NCI-H2107 treated with DMSO at 0.1 percent for 48 hours (cell line): ENCODE measurements at regions not wholly inside any gene's neighbourhood (a gene's known extent, or its start where the extent isn't known, plus 50 kb on each side); places are given as distances from the start of the nearest gene placed in this dataset.

Experiments
- DNase-seq: peaks from one replicate; lab custom pipeline; 2025; ENCODE audit not compliant: unreplicated experiment; lab: John Stamatoyannopoulos, UW

DNA sequence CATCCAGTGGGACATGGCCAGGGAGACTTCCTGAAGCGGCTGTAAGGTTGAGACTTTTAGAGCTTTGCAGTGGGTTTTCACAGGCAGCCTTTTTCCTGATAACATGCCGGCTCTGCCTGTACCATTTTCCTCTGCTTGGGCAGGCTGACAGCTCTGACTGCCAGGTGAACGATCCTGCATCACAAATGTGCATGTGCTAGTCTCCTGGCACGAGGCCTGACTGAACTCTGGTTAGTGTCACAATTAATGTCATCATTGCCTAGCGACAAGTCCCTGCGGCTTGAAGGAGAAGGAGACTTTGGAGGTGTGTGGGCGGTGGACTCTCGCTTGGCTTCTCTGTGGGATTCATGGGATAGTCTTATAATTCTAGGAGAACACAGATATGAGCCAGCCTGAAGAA is 783.6 kb upstream of the TSPY4 start:
- no peak for DNase-seq

DNA sequence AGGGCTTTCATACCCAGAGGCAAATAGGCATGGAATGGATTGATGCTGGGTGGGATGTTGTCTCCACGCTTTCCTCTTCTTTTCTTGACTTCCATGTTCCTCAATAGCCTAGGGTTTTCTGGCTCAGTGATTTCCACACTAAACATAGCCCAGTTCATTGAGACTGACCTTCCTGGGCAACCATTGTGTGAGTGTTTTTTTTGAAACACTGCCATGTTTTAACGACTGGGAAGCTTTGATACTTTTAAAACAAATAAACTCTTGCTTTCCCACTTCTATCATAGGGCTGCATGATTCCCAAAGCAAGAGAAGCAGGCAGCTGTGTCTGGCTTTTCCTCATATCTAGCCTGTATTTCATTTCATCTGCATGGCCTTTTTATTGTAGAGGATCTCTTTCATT is 775.9 kb upstream of the TSPY4 start:
- no peak for DNase-seq

DNA sequence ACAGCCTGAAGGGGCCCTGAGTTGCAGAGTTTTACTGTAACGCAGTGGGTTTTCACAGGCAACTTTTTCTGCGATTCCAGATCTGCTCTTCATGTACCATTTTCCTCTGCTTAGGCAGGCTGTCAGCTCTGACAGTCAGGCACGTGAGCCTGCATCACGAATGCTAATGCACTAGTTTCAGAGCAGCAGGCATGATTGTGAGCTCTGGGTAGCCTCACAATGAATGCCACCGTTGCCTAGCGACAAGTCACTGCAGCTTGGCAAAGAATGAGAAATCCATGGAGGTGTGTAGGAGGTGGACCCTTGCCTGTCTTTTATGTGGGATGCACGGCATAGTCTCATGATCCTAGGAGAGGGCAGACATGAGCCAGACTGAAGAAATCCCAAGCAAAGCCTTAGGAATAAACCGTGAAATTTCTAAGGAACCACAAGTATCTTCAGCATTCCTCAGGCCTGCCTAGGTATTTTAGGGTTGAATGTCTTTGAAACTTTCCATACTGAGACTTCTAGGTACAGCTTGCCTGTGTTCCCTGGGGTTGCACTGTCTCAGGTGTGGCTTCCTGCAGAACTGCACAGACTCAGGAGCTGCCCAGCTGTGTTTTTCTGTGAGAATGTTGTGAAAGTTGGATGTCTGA is 774.7 kb upstream of the TSPY4 start:
- DNase-seq: no peak

- no peak for DNase-seq
These were observed 772.8 kb upstream of the TSPY4 start for GRCh38 chrY:8564421-8564820.

GRCh38 chrY:8566198-8566597 is 771.1 kb upstream of the TSPY4 start:
- no peak for DNase-seq

DNA sequence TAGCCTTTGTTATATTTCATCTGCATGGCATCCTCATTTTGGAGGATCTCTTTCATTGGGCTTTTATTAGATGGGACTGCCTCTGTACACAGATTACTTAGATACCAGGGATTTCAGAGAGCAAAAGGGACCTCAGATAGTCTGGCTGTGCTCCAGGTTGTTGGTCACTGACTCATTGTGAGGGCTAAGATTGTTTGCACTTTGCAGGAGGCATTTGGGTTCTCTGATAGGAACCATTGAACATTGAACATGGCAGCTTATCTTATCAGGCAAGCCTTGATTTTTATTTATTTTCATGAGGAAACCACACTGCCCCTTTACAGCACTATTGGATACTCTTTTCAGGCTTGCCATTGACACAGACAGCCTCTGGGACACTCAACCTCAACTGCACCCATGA is 766.9 kb upstream of the TSPY4 start:
- no peak for DNase-seq

GRCh38 chrY:8572916-8573315 is 764.3 kb upstream of the TSPY4 start:
- no peak for DNase-seq

- no peak for DNase-seq
These were observed 754.9 kb upstream of the TSPY4 start for GRCh38 chrY:8582277-8582850.

- no peak for DNase-seq
These were observed 754.1 kb upstream of the TSPY4 start for GRCh38 chrY:8583191-8583590.

DNA sequence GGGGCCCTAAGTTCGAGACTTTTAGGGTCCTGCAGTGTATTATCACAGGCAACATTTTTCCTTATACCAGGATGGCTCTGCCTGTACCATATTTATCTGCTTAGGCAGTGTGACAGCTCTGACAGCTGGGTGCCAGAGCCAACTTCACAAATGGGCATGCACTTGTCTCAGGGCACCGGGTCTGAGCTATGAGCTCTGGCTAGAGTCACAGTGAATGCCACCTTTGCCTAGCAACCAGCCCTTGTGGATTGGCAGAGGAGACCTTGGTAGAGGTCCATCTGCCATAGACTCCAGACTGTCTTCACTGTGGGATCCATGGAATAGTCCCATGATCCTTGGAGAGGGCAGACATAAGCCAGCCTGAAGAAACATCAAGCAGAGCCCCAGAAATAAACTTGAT is 746.6 kb upstream of the TSPY4 start:
- DNase-seq: no peak

GRCh38 chrY:8591821-8592516 is 745.3 kb upstream of the TSPY4 start:
- no peak for DNase-seq

DNA sequence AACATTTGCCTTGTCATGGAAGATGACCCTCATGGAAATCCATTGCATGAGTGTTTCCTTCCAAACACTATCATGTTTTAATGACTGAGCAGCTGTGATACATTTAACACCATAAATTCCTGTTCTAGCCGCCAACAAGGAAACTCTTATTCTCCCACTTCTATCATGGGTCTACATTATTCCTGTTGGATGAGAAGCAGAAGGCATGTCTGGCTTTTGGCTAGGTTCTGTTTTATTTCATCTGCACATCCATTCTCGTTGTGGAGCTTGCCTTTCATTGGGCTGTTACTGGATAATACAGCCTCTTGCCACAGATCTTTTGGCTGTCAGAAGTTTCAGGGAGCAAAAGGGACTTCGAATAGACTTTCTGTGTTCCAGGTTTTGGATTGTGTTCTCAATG is 742.6 kb upstream of the TSPY4 start:
- no peak for DNase-seq

DNA sequence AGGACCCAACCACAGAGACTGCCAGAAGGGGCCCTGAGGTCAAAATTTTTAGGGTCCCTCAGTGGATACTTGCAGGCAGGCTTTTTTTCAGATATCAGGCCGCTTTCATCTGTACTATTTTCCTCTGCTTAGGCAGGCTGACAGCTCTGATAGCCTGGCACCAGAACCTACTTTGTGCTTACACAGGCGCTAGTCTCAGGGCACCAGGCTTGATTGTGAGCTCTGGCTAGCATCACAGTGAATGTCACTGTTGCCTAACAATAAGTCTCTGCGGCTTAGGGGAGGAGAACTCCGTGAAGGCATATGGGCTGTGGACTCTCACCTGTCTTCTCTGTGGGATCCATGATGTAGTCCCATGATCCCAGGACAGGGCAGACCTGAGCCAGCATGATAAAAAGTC is 738.1 kb upstream of the TSPY4 start:
- no peak for DNase-seq

GRCh38 chrY:8610620-8611019 is 726.6 kb upstream of the TSPY4 start:
- DNase-seq: no peak

DNA sequence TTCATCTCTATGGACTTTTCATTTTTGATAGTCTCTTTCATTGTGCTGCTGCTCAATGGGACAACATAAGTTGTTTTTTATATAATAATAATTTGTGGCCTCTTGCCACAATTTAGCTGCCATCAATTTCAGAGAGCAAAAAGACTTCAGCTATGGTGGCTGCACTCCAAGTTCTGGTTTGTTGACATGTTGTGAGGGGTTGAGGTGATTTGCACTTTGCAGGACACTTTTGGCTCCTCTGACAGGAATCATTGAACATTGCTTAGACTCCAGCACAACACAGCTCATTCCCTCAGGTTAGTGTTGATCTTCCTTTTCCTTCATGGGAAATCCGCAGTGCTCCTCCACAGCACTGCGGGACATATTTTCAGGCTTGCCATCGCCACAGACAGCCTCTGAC is 725.4 kb upstream of the TSPY4 start:
- DNase-seq: no peak

- no peak for DNase-seq
These were observed 719.0 kb upstream of the TSPY4 start for GRCh38 chrY:8618302-8618701.

- DNase-seq: peak; percentile 65
These were observed 715.1 kb upstream of the TSPY4 start for GRCh38 chrY:8622156-8622555.

DNA sequence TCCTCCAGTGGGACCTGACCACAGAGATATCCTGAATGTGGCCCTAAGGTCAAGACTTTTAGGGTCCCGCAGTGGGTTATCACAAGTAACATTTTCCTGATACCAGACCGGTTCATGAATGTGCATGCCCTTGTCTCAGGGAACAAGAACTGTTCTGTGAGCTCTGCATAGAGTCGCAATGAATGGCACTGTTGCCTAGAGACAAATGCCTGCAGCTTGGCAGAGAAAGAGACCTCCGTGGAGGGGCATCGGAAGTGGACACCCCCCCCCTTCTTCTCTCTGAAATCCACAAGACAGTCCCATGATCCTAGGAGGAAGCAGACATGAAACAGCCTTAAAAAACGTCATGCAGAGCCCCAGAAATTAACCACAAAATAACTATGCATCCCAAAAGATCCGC is 714.4 kb upstream of the TSPY4 start:
- no peak for DNase-seq

DNA sequence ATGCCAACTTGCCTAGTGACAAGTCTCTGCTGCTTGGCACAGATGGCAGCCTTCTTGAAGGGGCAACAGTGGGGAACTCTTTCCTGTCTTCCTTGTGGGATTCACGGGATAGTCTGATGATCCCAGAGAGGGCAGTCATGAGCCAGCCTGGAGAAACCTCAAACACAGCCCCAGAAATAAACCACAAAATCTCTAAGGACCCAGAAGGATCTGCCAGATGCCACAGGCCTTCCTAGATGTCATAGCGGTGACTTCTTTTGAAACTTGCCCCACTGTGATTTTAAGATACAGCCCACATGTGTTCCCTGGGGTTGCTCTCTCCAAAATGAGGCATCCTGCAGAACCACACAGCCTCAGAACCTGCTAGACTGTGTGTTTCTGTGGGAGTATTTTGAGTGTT is 707.6 kb upstream of the TSPY4 start:
- DNase-seq: no peak

DNA sequence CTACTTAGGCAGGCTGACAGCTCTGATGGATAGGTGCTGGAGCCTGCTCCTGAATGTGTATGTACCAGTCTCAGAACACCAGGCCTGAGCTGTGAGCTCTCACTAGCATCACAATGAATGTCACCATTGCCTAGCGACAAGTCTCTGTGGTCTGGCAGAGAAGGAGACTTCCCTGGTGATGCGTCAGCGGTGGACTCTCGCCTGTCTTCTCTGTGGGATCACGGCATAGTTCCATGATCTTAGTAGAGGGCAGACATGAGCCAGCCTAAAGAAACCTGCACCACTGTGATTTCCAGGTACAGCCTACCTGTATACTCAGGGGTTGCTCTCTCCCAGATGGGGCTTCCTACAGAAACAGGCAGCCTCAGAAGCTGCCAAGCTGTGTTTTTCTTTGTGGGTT is 699.2 kb upstream of the TSPY4 start:
- no peak for DNase-seq

DNA sequence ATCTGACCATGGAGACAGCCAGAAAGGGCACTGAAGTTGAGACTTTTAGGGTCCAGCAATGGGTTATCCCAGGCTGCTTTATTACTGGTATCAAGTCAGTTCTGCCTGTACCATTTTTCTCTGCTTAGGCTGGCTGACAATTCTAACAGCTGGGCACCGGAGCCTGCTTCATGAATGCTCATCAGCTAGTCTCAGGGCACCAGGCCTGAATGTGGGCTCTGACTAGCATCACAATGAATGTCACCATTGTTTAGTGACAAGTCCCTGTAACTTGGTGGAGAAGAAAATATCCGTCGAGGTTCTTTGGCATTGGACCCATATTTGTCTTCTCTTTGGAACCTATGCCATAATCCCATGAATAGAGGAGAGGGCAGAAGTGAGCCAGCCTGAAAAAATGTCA is 692.3 kb upstream of the TSPY4 start:
- no peak for DNase-seq

DNA sequence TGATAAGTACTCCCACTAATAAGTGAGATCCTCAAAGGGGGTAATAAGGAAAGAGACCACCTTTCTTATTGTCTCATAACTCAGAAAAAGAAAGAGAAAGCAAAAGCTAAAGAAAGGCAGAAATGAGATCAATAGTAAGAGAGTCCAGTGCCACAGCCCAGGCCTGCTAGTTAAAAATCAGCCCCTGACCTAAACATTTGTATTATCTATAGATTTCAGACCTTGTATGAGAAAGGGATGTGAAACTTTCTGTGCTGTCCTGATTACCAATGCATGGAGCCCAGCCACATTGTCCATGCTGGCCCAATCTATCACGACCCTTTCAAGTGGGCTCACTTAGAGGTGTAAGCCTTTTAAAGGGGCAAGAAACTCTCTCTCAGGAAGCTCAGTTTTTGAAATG is 684.8 kb upstream of the TSPY4 start:
- no peak for DNase-seq

DNA sequence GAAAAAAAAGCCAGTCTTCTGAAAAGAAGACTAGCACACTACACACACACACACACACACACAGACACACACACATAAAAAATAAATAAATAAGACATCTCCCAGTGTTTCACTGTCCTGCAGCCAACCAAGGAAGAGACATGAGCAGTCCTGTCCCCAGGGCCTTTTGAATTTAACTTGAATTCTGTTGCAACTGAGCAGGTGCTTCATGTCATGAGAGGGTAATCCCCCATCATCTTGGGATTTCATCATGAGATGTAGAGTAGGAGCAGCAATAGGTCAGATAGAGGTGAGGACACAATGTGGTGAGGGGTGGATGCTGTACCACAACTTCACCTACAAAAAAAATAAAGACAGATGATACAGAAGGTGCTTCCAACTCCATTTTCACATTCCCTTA is 682.2 kb upstream of the TSPY4 start:
- no peak for DNase-seq
